K562 (cell line): ENCODE measurements at regions not wholly inside any gene's neighbourhood (a gene's known extent, or its start where the extent isn't known, plus 50 kb on each side); places are given as distances from the start of the nearest gene placed in this dataset.
A peak's percentile ranks its signal among the peaks of the same experiment; 100 is the strongest.

Source experiments
- ATAC-seq: fragments of 200-7000 bp; cut with Tn5 transposase; 3 replicates; pipeline ENCODE4 v1.9.1; 2020; ENCODE audit warnings: moderate library complexity
- BruUV-seq: library from RNA; stranded (reverse); fragments of 400-500 nt; replicated peaks from 2 replicates; lab custom pipeline; 2021; lab: Mats Ljungman, UMichigan
- CTCF ChIA-PET: fragments of 300-600 bp; formaldehyde crosslinking; extraction: SDS; loops from one replicate; lab custom pipeline; 2021; ENCODE audit warnings: low intra/inter-chr PET ratio; lab: Yijun Ruan, JAX
- POLR2A ChIA-PET: fragments of 300-600, 350-650 bp; sonication (Branson Sonifier 250); formaldehyde crosslinking; extraction: SDS; loops from one replicate; lab custom pipeline; 2021; ENCODE audit warnings: antibody characterized with exemption, inconsistent platforms; lab: Yijun Ruan, JAX
- DNase-seq, 4 experiments: peaks; one replicate each; pipeline versions ENCODE4 v3.0.0 to v3.0.0-alpha.2; 2011 to 2018; ENCODE audit warnings: low spot score in 3 of 4, mixed read lengths in 3 of 4; ENCODE audit errors: extremely low read depth in 1 of 4
- FAIRE-seq: peaks from 2 replicates; lab custom pipeline; 2011; peaks lifted over from hg19 to GRCh38; lab: Jason Lieb, UNC
- H2AFZ ChIP-seq: 2 replicates; pipeline ENCODE4 v1.6.0; 2011; ENCODE audit warnings: low read depth, low read length, control low read depth, inconsistent platforms
- H3K27ac ChIP-seq: fragments of 200-600 bp; 3 replicates; pipeline ENCODE4 v1.8.0; 2011; ENCODE audit warnings: low read depth, mild to moderate bottlenecking, control low read depth, inconsistent platforms, low read length, moderate library complexity, mixed read lengths; ENCODE audit errors: extremely low read depth
- H3K27me3 ChIP-seq, 2 experiments: fragments of 300-600 bp in 1 of 2; 2 replicates in 1 of 2; 3 replicates in 1 of 2; pipeline versions ENCODE4 v1.6.0 to v1.8.0; 2011; ENCODE audit warnings: inconsistent platforms in 2 of 2, low read length in 2 of 2, mild to moderate bottlenecking in 1 of 2, mixed read lengths in 1 of 2, moderate library complexity in 1 of 2; ENCODE audit not compliant: control insufficient read depth in 2 of 2, insufficient read depth in 2 of 2
- H3K36me3 ChIP-seq: fragments of 300-600 bp; 3 replicates; pipeline ENCODE4 v1.8.0; 2011; ENCODE audit warnings: mild to moderate bottlenecking, low read length, inconsistent platforms; ENCODE audit not compliant: control insufficient read depth, insufficient read depth
- H3K4me1 ChIP-seq, 2 experiments: fragments of 200-600 bp in 1 of 2; replicated peaks in 1 of 2; 2 replicates in 1 of 2; 3 replicates in 1 of 2; pipeline versions ENCODE4 v1.5.1 to v1.8.0; 2011; ENCODE audit warnings: inconsistent platforms in 2 of 2, low read length in 2 of 2, mild to moderate bottlenecking in 1 of 2, mixed read lengths in 1 of 2, moderate library complexity in 1 of 2; ENCODE audit not compliant: control insufficient read depth in 2 of 2, insufficient read depth in 2 of 2
- H3K4me2 ChIP-seq: 2 replicates; pipeline ENCODE4 v1.6.1; 2011; ENCODE audit warnings: low read length, control low read depth, inconsistent platforms, mixed read lengths; ENCODE audit not compliant: insufficient read depth
- H3K4me3 ChIP-seq: fragments of 200-600 bp; sonication (generic), shearing (Covaris generic); 2 replicates; pipeline ENCODE4 v1.5.1; 2016; ENCODE audit warnings: control low read depth, inconsistent platforms
- H3K79me2 ChIP-seq: fragments of 200-600 bp; 3 replicates; pipeline ENCODE4 v1.8.0; 2011; ENCODE audit warnings: low read length, inconsistent platforms; ENCODE audit not compliant: control insufficient read depth, insufficient read depth
- H3K9ac ChIP-seq, 2 experiments: 2 replicates each; pipeline versions ENCODE4 v1.6.0 to v1.6.1; 2011; ENCODE audit warnings: low read depth in 2 of 2, low read length in 2 of 2, control low read depth in 1 of 2, inconsistent platforms in 1 of 2, mild to moderate bottlenecking in 1 of 2, mixed read lengths in 1 of 2; ENCODE audit not compliant: insufficient read depth in 1 of 2
- H3K9me1 ChIP-seq: one replicate; pipeline ENCODE4 v1.6.0; 2011; ENCODE audit warnings: inconsistent platforms, mild to moderate bottlenecking, low read length, moderate library complexity; ENCODE audit not compliant: control insufficient read depth, insufficient read depth
- H3K9me3 ChIP-seq: replicated peaks from 2 replicates; pipeline ENCODE4 v1.5.1; 2011; ENCODE audit warnings: low read depth, low read length, inconsistent platforms; ENCODE audit not compliant: control insufficient read depth, insufficient read depth
- H4K20me1 ChIP-seq: replicated peaks from 2 replicates; pipeline ENCODE4 v1.6.1; 2011; ENCODE audit warnings: low read length, inconsistent platforms, mixed read lengths; ENCODE audit not compliant: control insufficient read depth, insufficient read depth
- FOXO4 ChIP-seq: fragments of 450-650 bp; formaldehyde crosslinking; IDR thresholded peaks from 2 replicates; pipeline ENCODE4 v1.4.0; 2020; ENCODE audit warnings: mild to moderate bottlenecking, moderate library complexity
- KLF1 ChIP-seq: fragments of 450-650 bp; IDR thresholded peaks from 2 replicates; pipeline ENCODE4 v1.6.1; 2016; ENCODE audit warnings: missing genetic modification characterization, missing compliant biosample characterization
- MEF2D ChIP-seq: conservative IDR thresholded peaks from 2 replicates; pipeline ENCODE4 v1.6.1; 2016; ENCODE audit warnings: low read depth, missing genetic modification characterization, missing compliant biosample characterization
- SMAD3 ChIP-seq: fragments of 450-650 bp; formaldehyde crosslinking; conservative IDR thresholded peaks from 2 replicates; pipeline ENCODE4 v1.4.0; 2020; ENCODE audit warnings: mild to moderate bottlenecking
- WGBS: fragments of 100-300 bp; shearing (Covaris generic); methylation state at CpG from one replicate; pipeline ENCODE4 v1.1.6; 2016; ENCODE audit warnings: low coverage, mixed read lengths; ENCODE audit not compliant: insufficient coverage; ENCODE audit errors: missing lambda C conversion rate; 5-methylcytosine and 5-hydroxymethylcytosine counted together
- in situ Hi-C: fragments of 300-500 bp; cut with MboI; formaldehyde crosslinking; loops from 4 replicates; pipeline ENCODE4 v1.15.0; 2018; ENCODE audit warnings: inconsistent platforms, mixed read lengths
- intact Hi-C: fragments of 100-400 bp; cut with micrococcal nuclease; formaldehyde crosslinking; loops from 2 replicates; pipeline ENCODE4 v1.14.2; 2022
- TF ChIP-seq, protein P1 (sequence below): fragments of 250-450 bp; sonication (Bioruptor Pico); IDR thresholded peaks from 2 replicates; pipeline ENCODE4 v1.4.0; 2020

DNA sequence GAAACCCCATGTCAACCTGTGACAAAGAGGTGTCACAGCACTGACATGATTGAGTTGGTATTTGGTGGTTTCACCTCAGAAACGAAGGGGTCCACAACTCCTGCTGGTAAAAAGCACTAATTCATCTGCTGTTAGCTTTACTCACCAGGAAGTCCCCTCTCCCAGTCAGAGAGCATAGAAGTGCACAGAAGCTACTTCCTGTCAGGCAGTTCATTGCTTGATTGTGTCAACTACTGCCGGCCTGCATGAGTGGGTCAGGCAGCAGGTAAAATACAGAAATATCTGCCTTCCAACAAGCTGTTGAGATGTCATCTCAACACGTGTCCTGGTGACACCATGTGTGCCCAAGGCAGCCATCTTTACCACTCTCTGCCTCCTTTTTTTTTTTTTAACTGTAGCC lies 596.6 kb upstream of the NR2F2 start:
- Histone ChIP-seq H3K36me3 (peaks cover 22% of the 10 kb centered on the region), H3K79me2 (no peaks in the 10 kb centered on the region), H3K27me3 (no peaks in the 10 kb centered on the region), H3K4me1 (peaks cover 0 to 13% of the 10 kb centered on the region in 2 experiments; a peak in 2 of 5 replicates), H3K9me1 (no peaks in the 10 kb centered on the region), H3K4me2 (no peak overlapping the region), H3K27ac (no peak overlapping the region), H2AFZ (no peak overlapping the region), H3K4me3 (no peak overlapping the region), H4K20me1 (0 out of 2 replicates have a peak, but pooled peaks cover 3% of the 10 kb centered on the region), H3K9me3 (no peaks in the 10 kb centered on the region), H3K9ac (no peak overlapping the region)
- WGBS, result 89% methylated on average over 3 of the region's 3 CpGs
- in situ Hi-C loops (no loop called here), intact Hi-C loops (no loop called here)
- DNase-seq, result no peak
- POLR2A ChIA-PET, result interaction anchor here (0.7 to 1.1 kb wide), 3 partner anchors 9 to 179 kb away, joined by 3 to 4 read pairs (median 3); no protein-coding TSS in a partner anchor
- ATAC-seq, result peak; percentile 38; the same call in 2 of the 3 replicates
- TF ChIP-seq KLF1 (tag) (no peak), MEF2D (tag) (no peak), SMAD3 (CRISPR knock-in tag) (no peak), FOXO4 (CRISPR knock-in tag) (no peak)
- TF ChIP-seq, protein P1, sequence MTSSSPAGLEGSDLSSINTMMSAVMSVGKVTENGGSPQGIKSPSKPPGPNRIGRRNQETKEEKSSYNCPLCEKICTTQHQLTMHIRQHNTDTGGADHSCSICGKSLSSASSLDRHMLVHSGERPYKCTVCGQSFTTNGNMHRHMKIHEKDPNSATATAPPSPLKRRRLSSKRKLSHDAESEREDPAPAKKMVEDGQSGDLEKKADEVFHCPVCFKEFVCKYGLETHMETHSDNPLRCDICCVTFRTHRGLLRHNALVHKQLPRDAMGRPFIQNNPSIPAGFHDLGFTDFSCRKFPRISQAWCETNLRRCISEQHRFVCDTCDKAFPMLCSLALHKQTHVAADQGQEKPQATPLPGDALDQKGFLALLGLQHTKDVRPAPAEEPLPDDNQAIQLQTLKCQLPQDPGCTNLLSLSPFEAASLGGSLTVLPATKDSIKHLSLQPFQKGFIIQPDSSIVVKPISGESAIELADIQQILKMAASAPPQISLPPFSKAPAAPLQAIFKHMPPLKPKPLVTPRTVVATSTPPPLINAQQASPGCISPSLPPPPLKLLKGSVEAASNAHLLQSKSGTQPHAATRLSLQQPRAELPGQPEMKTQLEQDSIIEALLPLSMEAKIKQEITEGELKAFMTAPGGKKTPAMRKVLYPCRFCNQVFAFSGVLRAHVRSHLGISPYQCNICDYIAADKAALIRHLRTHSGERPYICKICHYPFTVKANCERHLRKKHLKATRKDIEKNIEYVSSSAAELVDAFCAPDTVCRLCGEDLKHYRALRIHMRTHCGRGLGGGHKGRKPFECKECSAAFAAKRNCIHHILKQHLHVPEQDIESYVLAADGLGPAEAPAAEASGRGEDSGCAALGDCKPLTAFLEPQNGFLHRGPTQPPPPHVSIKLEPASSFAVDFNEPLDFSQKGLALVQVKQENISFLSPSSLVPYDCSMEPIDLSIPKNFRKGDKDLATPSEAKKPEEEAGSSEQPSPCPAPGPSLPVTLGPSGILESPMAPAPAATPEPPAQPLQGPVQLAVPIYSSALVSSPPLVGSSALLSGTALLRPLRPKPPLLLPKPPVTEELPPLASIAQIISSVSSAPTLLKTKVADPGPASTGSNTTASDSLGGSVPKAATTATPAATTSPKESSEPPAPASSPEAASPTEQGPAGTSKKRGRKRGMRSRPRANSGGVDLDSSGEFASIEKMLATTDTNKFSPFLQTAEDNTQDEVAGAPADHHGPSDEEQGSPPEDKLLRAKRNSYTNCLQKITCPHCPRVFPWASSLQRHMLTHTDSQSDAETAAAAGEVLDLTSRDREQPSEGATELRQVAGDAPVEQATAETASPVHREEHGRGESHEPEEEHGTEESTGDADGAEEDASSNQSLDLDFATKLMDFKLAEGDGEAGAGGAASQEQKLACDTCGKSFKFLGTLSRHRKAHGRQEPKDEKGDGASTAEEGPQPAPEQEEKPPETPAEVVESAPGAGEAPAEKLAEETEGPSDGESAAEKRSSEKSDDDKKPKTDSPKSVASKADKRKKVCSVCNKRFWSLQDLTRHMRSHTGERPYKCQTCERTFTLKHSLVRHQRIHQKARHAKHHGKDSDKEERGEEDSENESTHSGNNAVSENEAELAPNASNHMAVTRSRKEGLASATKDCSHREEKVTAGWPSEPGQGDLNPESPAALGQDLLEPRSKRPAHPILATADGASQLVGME (CRISPR knock-in tag), result no peak
- CTCF ChIA-PET, result no interaction called here
- FAIRE-seq, result no peak
- BruUV-seq, result no TSS peak
